Vagina (tissue), 2 donors: ENCODE measurements at regions not wholly inside any gene's neighbourhood (a gene's known extent, or its start where the extent isn't known, plus 50 kb on each side); places are given as distances from the start of the nearest gene placed in this dataset.

Experiments
- DNase-seq, 2 donors: peaks; one replicate each; pipeline ENCODE4 v3.0.0-alpha.2; 2017; ENCODE audit errors: extremely low spot score in 2 of 2
- H3K27ac ChIP-seq: fragments of 200-600 bp; sonication (generic); one replicate; pipeline ENCODE4 v1.5.1; 2019
- H3K27me3 ChIP-seq: fragments of 200-600 bp; sonication (generic); one replicate; pipeline ENCODE4 v1.5.1; 2019
- H3K36me3 ChIP-seq, 2 donors: fragments of 200-600 bp; sonication (generic); one replicate each; pipeline ENCODE4 v1.5.1; 2017 to 2019
- H3K4me1 ChIP-seq: fragments of 200-600 bp; sonication (generic); one replicate; pipeline ENCODE4 v1.5.1; 2019
- H3K4me3 ChIP-seq, 2 donors: fragments of 200-600 bp; sonication (generic); 1 replicate in 1 of 2; 2 replicates in 1 of 2; pipeline ENCODE4 v1.5.1; 2016 to 2019
- H3K9me3 ChIP-seq: fragments of 200-600 bp; sonication (generic); one replicate; pipeline ENCODE4 v1.5.1; 2019
- CTCF ChIP-seq, 3 experiments: fragments of 450-650 bp in 2 of 3; fragments of 200-600 bp in 1 of 3; sonication (generic) in 1 of 3; IDR thresholded peaks; one replicate each; pipeline ENCODE4 v1.5.1; 2017 to 2019; ENCODE audit warnings: antibody characterized with exemption in 3 of 3, mild to moderate bottlenecking in 2 of 3, moderate library complexity in 2 of 3
- POLR2A ChIP-seq, 2 donors: fragments of 450-650 bp; IDR thresholded peaks; one replicate each; pipeline ENCODE4 v1.6.1; 2017; ENCODE audit warnings: antibody characterized with exemption in 2 of 2, mild to moderate bottlenecking in 2 of 2, moderate library complexity in 2 of 2
- POLR2AphosphoS5 ChIP-seq, 2 donors: sonication (generic); formaldehyde crosslinking; IDR thresholded peaks; one replicate each; pipeline ENCODE4 v1.9.0; 2017; ENCODE audit warnings: antibody characterized with exemption in 2 of 2, mild to moderate bottlenecking in 2 of 2, low read depth in 1 of 2; ENCODE audit not compliant: insufficient read depth in 1 of 2
- intact Hi-C: fragments of 100-400 bp; cut with DNase I; formaldehyde crosslinking; loops from one replicate; pipeline ENCODE4 v1.15.1; 2023

DNA sequence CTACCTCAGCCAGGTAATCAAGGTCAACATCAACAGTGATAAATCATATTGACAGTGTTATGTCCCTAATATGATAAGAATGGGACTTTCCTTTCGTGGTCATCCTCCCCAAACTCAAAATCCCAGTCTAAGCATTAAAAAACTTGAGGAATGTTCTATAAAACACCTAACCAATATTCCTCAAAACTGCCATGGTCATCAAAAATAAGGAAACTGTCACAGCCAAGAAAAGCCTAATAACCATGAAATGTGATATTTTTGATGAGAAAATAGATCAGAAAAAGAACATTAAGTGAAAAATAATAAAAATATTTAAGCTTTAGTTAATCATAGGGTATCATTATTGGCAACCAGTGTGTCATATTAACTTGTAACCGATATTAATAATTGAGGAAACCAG is 232.1 kb upstream of the ATP10B start:
- H3K4me3 ChIP-seq = no peak overlapping the region
- no peaks in the 10 kb centered on the region for H3K9me3 ChIP-seq
- no peak for DNase-seq
- no peaks in the 10 kb centered on the region for H3K36me3 ChIP-seq
- no peaks in the 10 kb centered on the region for H3K4me1 ChIP-seq
- no peak overlapping the region for H3K27ac ChIP-seq
- intact Hi-C loops = no loop called here
- TF ChIP-seq POLR2AphosphoS5 (IDR thresholded peaks at IDR 0.05; ENCODE audit: insufficient read depth in 1 of 2, low read depth in 1 of 2) (no peak), CTCF (IDR thresholded peaks at IDR 0.05) (no peak), POLR2A (IDR thresholded peaks at IDR 0.05) (no peak)
- H3K27me3 ChIP-seq = no peaks in the 10 kb centered on the region

DNA sequence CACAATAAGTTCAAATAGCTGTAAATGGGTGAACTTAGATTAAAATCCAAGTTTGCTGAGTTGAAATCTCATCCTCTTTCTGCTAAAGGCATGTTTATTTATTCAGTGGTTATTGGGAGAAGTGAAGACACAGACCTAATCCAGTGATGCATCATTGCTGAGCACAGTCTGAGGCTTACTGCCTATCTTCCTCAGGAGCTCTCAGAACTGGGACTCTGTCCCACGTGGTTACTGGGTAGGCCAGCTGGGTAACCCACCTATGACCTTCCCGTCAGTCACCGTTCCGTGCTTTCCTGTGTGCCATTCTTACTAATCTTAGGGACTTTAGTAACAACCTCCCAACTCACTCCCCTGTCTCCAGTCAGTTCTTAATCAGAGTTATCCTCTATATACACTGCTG is 226.8 kb upstream of the ATP10B start:
- no peak for DNase-seq
- no peak overlapping the region for H3K27ac ChIP-seq

GRCh38 chr5:161077936-161078545 is 226.0 kb upstream of the ATP10B start:
- H3K4me3 ChIP-seq = no peak overlapping the region
- H3K36me3 ChIP-seq = no peaks in the 10 kb centered on the region
- H3K27ac ChIP-seq = no peak overlapping the region
- DNase-seq = no peak
- no peaks in the 10 kb centered on the region for H3K27me3 ChIP-seq
- intact Hi-C loops = no loop called here
- no peaks in the 10 kb centered on the region for H3K9me3 ChIP-seq
- TF ChIP-seq POLR2A (IDR thresholded peaks at IDR 0.05) = no peak
- no peak for TF ChIP-seq POLR2AphosphoS5 (IDR thresholded peaks at IDR 0.05; ENCODE audit: insufficient read depth in 1 of 2, low read depth in 1 of 2)
- H3K4me1 ChIP-seq = no peaks in the 10 kb centered on the region

More for the DNA sequence above, 226.8 kb upstream of the ATP10B start:
- intact Hi-C loops = no loop called here
- H3K4me3 ChIP-seq = no peak overlapping the region
- H3K36me3 ChIP-seq = no peaks in the 10 kb centered on the region
- no peak for TF ChIP-seq POLR2A (IDR thresholded peaks at IDR 0.05)
- TF ChIP-seq POLR2AphosphoS5 (IDR thresholded peaks at IDR 0.05; ENCODE audit: insufficient read depth in 1 of 2, low read depth in 1 of 2) = no peak
- no peak for TF ChIP-seq CTCF (IDR thresholded peaks at IDR 0.05)
- H3K4me1 ChIP-seq = no peaks in the 10 kb centered on the region
- no peaks in the 10 kb centered on the region for H3K27me3 ChIP-seq
- no peaks in the 10 kb centered on the region for H3K9me3 ChIP-seq

GRCh38 chr5:161077496-161077895 is 225.5 kb upstream of the ATP10B start:
- no peaks in the 10 kb centered on the region for H3K36me3 ChIP-seq
- no peaks in the 10 kb centered on the region for H3K4me1 ChIP-seq
- H3K27ac ChIP-seq = no peak overlapping the region
- H3K4me3 ChIP-seq = no peak overlapping the region
- TF ChIP-seq POLR2AphosphoS5 (IDR thresholded peaks at IDR 0.05; ENCODE audit: insufficient read depth in 1 of 2, low read depth in 1 of 2) (no peak), POLR2A (IDR thresholded peaks at IDR 0.05) (no peak), CTCF (IDR thresholded peaks at IDR 0.05) (no peak)
- H3K27me3 ChIP-seq = no peaks in the 10 kb centered on the region
- intact Hi-C loops = no loop called here
- H3K9me3 ChIP-seq = no peaks in the 10 kb centered on the region
- no peak for DNase-seq

DNA sequence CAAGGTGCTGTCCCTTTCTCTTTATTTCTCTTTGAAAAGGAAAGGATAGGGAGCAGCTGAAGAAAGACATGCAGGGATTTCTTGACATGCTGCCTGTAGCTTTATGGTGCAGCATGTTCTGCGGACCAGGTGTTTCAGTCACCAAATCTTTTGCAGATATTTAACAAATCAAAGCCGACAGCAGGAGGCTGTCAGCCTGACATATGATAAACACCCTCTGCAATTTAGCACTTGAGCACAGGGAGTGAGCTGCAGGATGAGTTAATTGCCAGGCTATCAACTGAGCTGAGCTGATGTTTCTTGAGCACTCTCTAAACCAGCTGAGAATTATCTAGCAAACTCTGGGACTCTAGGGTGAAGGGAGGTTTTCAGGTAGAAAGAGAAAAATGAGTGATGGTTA is 212.8 kb upstream of the ATP10B start:
- TF ChIP-seq POLR2A (IDR thresholded peaks at IDR 0.05) (no peak), CTCF (IDR thresholded peaks at IDR 0.05) (no peak), POLR2AphosphoS5 (IDR thresholded peaks at IDR 0.05; ENCODE audit: insufficient read depth in 1 of 2, low read depth in 1 of 2) (no peak)
- no peaks in the 10 kb centered on the region for H3K36me3 ChIP-seq
- no peaks in the 10 kb centered on the region for H3K4me1 ChIP-seq
- DNase-seq = no peak
- H3K27me3 ChIP-seq = no peaks in the 10 kb centered on the region
- no peak overlapping the region for H3K4me3 ChIP-seq
- intact Hi-C loops = no loop called here
- no peaks in the 10 kb centered on the region for H3K9me3 ChIP-seq
- no peak overlapping the region for H3K27ac ChIP-seq
